Neural progenitor cell (in vitro differentiated cells): ENCODE measurements at regions not wholly inside any gene's neighbourhood (a gene's known extent, or its start where the extent isn't known, plus 50 kb on each side); places are given as distances from the start of the nearest gene placed in this dataset.

Source experiments
- EZH2 ChIP-seq: fragments of 200-600 bp; sonication (generic); IDR thresholded peaks from 2 replicates; pipeline ENCODE4 v1.6.1; 2017; ENCODE audit warnings: antibody characterized with exemption, mild to moderate bottlenecking, moderate library complexity
- EZH2phosphoT487 ChIP-seq: fragments of 200-600 bp; sonication (generic); IDR thresholded peaks from 2 replicates; pipeline ENCODE4 v1.6.1; 2017; ENCODE audit warnings: antibody characterized with exemption
- TF ChIP-seq, protein P1 (sequence below): fragments of 200-600 bp; sonication (generic); IDR thresholded peaks from 2 replicates; pipeline ENCODE4 v1.5.1; 2017; ENCODE audit warnings: antibody characterized with exemption, mild to moderate bottlenecking

GRCh38 chr4:127307996-127308395 lies 324.8 kb upstream of the INTU start:
- TF ChIP-seq, protein P1, sequence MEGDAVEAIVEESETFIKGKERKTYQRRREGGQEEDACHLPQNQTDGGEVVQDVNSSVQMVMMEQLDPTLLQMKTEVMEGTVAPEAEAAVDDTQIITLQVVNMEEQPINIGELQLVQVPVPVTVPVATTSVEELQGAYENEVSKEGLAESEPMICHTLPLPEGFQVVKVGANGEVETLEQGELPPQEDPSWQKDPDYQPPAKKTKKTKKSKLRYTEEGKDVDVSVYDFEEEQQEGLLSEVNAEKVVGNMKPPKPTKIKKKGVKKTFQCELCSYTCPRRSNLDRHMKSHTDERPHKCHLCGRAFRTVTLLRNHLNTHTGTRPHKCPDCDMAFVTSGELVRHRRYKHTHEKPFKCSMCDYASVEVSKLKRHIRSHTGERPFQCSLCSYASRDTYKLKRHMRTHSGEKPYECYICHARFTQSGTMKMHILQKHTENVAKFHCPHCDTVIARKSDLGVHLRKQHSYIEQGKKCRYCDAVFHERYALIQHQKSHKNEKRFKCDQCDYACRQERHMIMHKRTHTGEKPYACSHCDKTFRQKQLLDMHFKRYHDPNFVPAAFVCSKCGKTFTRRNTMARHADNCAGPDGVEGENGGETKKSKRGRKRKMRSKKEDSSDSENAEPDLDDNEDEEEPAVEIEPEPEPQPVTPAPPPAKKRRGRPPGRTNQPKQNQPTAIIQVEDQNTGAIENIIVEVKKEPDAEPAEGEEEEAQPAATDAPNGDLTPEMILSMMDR, result no peak
- TF ChIP-seq EZH2 (no peak), EZH2phosphoT487 (no peak)
